Sigmoid colon (tissue), 6 donors: ENCODE measurements at regions not wholly inside any gene's neighbourhood (a gene's known extent, or its start where the extent isn't known, plus 50 kb on each side); places are given as distances from the start of the nearest gene placed in this dataset.

ENCODE experiments used
- DNase-seq: peaks from one replicate; pipeline ENCODE4 v3.0.0-alpha.2; 2019
- H3K27ac ChIP-seq, 4 donors: fragments of 200-600 bp; sonication (generic); one replicate each; pipeline ENCODE4 v1.5.1; 2016 to 2019; ENCODE audit warnings: mild to moderate bottlenecking in 1 of 4
- H3K27me3 ChIP-seq, 3 donors: fragments of 200-600 bp; sonication (generic); one replicate each; pipeline ENCODE4 v1.5.1; 2019; ENCODE audit warnings: mild to moderate bottlenecking in 1 of 3
- H3K36me3 ChIP-seq, 4 donors: fragments of 200-600 bp; sonication (generic); one replicate each; pipeline ENCODE4 v1.5.1; 2016 to 2019
- H3K4me1 ChIP-seq, 4 donors: fragments of 200-600 bp; sonication (generic); one replicate each; pipeline ENCODE4 v1.5.1; 2017 to 2019
- H3K4me3 ChIP-seq, 4 donors: fragments of 200-600 bp; sonication (generic); one replicate each; pipeline ENCODE4 v1.5.1; 2017 to 2019; ENCODE audit warnings: mild to moderate bottlenecking in 2 of 4, moderate library complexity in 1 of 4
- H3K9me3 ChIP-seq, 4 donors: fragments of 200-600 bp in 3 of 4; sonication (generic) in 3 of 4; one replicate each; pipeline versions ENCODE4 v1.5.1 to v1.6.1; 2013 to 2019
- EP300 ChIP-seq, 4 donors: sonication (generic); formaldehyde crosslinking; IDR thresholded peaks; one replicate each; pipeline ENCODE4 v1.6.1; 2017; ENCODE audit warnings: antibody characterized with exemption in 4 of 4
- POLR2A ChIP-seq, 2 donors: fragments of 450-650 bp; IDR thresholded peaks; one replicate each; pipeline ENCODE4 v1.6.1; 2016; ENCODE audit warnings: antibody characterized with exemption in 2 of 2, mild to moderate bottlenecking in 2 of 2, moderate library complexity in 2 of 2
- POLR2AphosphoS5 ChIP-seq, 4 donors: sonication (generic); formaldehyde crosslinking; IDR thresholded peaks; one replicate each; pipeline ENCODE4 v1.6.1; 2017; ENCODE audit warnings: antibody characterized with exemption in 4 of 4
- WGBS, 2 donors: extraction: QIAGEN DNeasy Blood & Tissue Kit; methylation state at CpG; one replicate each; pipeline ENCODE4 v1.1.7; 2013; 5-methylcytosine and 5-hydroxymethylcytosine counted together
- intact Hi-C: fragments of 100-400 bp; cut with DNase I; formaldehyde crosslinking; loops from one replicate; pipeline ENCODE4 v1.15.1; 2023
- TF ChIP-seq, protein P1 (sequence below), 4 experiments: fragments of 450-650 bp in 3 of 4; fragments of 200-600 bp in 1 of 4; IDR thresholded peaks; one replicate each; pipeline ENCODE4 v1.5.1; 2016 to 2019; ENCODE audit warnings: antibody characterized with exemption in 4 of 4, mild to moderate bottlenecking in 3 of 4, moderate library complexity in 2 of 4
- donor health status: healthy with polysubstance abuse.
- donor health status: healthy.

DNA sequence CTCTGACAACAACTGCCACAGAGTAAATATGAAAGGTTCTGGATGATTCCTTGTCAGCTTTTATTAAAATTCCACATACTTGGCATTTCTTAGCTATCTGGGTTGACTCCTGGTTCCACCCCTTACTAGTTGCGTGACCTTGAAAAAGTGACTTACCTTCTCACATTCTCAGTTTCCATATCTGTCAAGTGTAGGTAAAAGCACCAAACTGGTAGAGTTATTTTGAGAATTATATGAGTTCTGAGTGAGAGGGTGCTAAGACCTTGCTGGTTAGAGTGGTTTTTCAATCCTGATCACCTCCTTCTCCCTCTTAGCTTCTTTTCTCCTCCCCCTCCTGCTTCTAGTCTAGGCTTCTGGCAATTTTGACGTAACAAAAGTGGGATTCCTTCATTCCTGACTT is 83.4 kb upstream of the ABCD3 start:
- Histone ChIP-seq H3K27ac (peak overlapping the region in 3 of 4 donors; percentile 9 to 63 (median 33)), H3K4me3 (no peak overlapping the region), H3K4me1 (peaks cover 0 to 31% (median 16%) of the 10 kb centered on the region in 4 donors), H3K27me3 (no peaks in the 10 kb centered on the region), H3K9me3 (no peaks in the 10 kb centered on the region), H3K36me3 (no peaks in the 10 kb centered on the region)
- TF ChIP-seq EP300 (IDR thresholded peaks at IDR 0.05): no peak
- TF ChIP-seq, protein P1, sequence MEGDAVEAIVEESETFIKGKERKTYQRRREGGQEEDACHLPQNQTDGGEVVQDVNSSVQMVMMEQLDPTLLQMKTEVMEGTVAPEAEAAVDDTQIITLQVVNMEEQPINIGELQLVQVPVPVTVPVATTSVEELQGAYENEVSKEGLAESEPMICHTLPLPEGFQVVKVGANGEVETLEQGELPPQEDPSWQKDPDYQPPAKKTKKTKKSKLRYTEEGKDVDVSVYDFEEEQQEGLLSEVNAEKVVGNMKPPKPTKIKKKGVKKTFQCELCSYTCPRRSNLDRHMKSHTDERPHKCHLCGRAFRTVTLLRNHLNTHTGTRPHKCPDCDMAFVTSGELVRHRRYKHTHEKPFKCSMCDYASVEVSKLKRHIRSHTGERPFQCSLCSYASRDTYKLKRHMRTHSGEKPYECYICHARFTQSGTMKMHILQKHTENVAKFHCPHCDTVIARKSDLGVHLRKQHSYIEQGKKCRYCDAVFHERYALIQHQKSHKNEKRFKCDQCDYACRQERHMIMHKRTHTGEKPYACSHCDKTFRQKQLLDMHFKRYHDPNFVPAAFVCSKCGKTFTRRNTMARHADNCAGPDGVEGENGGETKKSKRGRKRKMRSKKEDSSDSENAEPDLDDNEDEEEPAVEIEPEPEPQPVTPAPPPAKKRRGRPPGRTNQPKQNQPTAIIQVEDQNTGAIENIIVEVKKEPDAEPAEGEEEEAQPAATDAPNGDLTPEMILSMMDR (IDR thresholded peaks at IDR 0.05): no peak
- WGBS, 2 donors: 89 to 92% methylated on average over 2 of the region's 2 CpGs
- intact Hi-C loops: loop anchor here (1.0 to 5.0 kb wide), 4 partner anchors 128 to 307 kb away; no protein-coding TSS in a partner anchor
- no peak for DNase-seq

DNA sequence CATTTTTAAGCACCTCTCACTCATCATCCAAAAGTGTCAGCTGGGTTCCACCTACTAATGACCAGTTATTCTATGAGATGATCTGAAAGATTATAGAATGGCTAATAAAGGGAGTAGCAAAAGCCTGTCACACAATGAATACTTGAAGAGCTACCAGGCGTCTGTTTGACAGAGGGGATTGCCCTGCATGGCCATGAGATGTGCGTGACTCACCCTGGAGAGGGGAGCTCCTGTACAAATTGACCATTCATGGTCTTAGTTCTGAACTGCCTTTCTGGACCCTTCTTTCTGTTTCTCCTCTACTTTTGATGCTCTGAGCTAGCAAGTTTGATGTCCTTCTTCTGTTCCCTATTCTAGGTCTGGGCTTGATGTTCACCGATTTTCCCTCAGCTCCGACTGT is 85.2 kb upstream of the ABCD3 start:
- 82 to 85% methylated on average over 4 of the region's 4 CpGs for WGBS, 2 donors
- Histone ChIP-seq H3K4me3 (no peak overlapping the region), H3K27ac (peak overlapping the region in 1 of 4 donors; percentile 63), H3K27me3 (no peaks in the 10 kb centered on the region), H3K36me3 (no peaks in the 10 kb centered on the region), H3K9me3 (no peaks in the 10 kb centered on the region), H3K4me1 (peaks cover 0 to 31% (median 16%) of the 10 kb centered on the region in 4 donors)
- TF ChIP-seq POLR2AphosphoS5 (IDR thresholded peaks at IDR 0.05) (no peak), POLR2A (IDR thresholded peaks at IDR 0.05) (no peak), EP300 (IDR thresholded peaks at IDR 0.05) (no peak)
- TF ChIP-seq, protein P1 (IDR thresholded peaks at IDR 0.05): no peak
- intact Hi-C loops: no loop called here
- no peak for DNase-seq

DNA sequence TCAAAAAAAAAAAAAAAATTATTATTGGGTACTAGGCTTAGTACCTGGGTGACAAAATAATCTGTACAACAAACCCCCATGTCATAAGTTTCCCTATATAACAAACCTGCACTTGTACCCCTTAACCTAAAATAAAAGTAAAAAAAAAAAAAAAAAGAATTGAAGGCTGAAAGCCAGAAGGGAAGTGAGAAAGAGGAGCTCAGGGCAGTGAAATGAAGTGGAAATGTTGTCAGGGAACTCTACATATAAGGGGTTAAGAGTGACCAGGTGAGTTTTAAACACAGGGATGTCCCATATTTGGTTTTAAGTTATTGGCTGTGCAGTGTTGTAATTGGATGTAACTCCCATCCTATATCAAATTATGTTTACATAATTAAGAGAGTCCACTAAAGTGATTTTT is 85.7 kb upstream of the ABCD3 start:
- no peaks in the 10 kb centered on the region for H3K27me3 ChIP-seq
- no peak for DNase-seq
- TF ChIP-seq EP300 (IDR thresholded peaks at IDR 0.05) (no peak), POLR2A (IDR thresholded peaks at IDR 0.05) (no peak), POLR2AphosphoS5 (IDR thresholded peaks at IDR 0.05) (no peak)
- TF ChIP-seq, protein P1 (IDR thresholded peaks at IDR 0.05): no peak
- no peak overlapping the region for H3K4me3 ChIP-seq
- H3K4me1 ChIP-seq: peaks cover 0 to 34% (median 18%) of the 10 kb centered on the region in 4 donors
- H3K36me3 ChIP-seq: no peaks in the 10 kb centered on the region
- H3K27ac ChIP-seq: peak overlapping the region in 1 of 4 donors; percentile 63
- intact Hi-C loops: no loop called here
- H3K9me3 ChIP-seq: no peaks in the 10 kb centered on the region

DNA sequence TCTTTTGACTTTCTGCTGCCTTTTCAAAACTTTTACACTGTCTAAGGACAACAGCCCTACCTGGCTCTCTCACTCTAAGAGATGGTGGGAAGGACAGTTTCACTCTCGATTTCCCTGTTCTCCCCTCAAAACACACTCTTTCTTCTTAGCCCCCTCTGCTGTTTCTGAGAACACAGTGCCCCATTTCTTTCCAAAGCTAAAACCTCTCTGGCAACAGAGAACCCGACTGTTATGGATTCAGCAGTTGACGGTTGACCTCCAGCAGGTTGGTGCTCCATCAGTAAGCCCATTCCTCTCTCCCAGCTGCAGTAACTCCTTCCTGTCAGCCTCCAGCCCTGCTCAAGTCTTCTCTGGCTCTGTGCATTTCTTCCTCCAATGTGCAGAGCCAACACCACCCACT is 88.2 kb upstream of the ABCD3 start:
- H3K4me1 ChIP-seq: peaks cover 0 to 52% (median 31%) of the 10 kb centered on the region in 4 donors
- no peaks in the 10 kb centered on the region for H3K27me3 ChIP-seq
- H3K9me3 ChIP-seq: no peaks in the 10 kb centered on the region
- no peak overlapping the region for H3K27ac ChIP-seq
- no peak for DNase-seq
- no peak overlapping the region for H3K4me3 ChIP-seq
- intact Hi-C loops: loop anchor here (5.0 kb wide), 1 partner anchor 93 kb away; the partner anchor contains the start of gene ARHGAP29
- WGBS, 2 donors: 27 to 38% methylated on average over 3 of the region's 3 CpGs
- no peaks in the 10 kb centered on the region for H3K36me3 ChIP-seq
- TF ChIP-seq, protein P1 (IDR thresholded peaks at IDR 0.05): no peak
- TF ChIP-seq POLR2A (IDR thresholded peaks at IDR 0.05) (no peak), EP300 (IDR thresholded peaks at IDR 0.05) (no peak), POLR2AphosphoS5 (IDR thresholded peaks at IDR 0.05) (no peak)

DNA sequence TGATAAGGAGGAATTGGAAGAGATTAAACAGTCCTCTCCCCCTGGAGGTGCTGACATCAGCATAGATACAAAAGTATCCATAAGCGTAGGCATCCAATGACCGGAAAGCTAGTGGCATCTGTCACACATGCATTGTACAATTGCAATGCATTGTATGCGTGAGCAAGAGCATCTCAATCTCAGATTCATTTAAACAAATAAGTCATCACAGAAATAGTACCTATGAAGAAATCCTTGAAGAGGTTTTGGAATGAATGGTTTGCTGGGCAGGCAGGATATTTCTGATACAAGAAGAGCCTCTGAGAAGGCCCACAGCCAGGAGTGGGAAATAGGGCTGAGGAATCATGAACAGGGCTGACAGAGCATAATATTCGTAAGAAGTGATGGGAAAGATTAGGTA is 88.9 kb upstream of the ABCD3 start:
- Histone ChIP-seq H3K9me3 (no peaks in the 10 kb centered on the region), H3K4me3 (no peak overlapping the region), H3K27ac (no peak overlapping the region), H3K27me3 (no peaks in the 10 kb centered on the region), H3K4me1 (peaks cover 0 to 45% (median 25%) of the 10 kb centered on the region in 4 donors), H3K36me3 (no peaks in the 10 kb centered on the region)
- no peak for DNase-seq
- 94 to 96% methylated on average over 4 of the region's 4 CpGs for WGBS, 2 donors
- intact Hi-C loops: loop anchor here (5.0 kb wide), 1 partner anchor 92 kb away; the partner anchor contains the start of gene ARHGAP29
- TF ChIP-seq POLR2AphosphoS5 (IDR thresholded peaks at IDR 0.05): no peak
- TF ChIP-seq POLR2A (IDR thresholded peaks at IDR 0.05): no peak
- TF ChIP-seq EP300 (IDR thresholded peaks at IDR 0.05): no peak
